ENCODE measurements at regions not wholly inside any gene's neighbourhood (a gene's known extent, or its start where the extent isn't known, plus 50 kb on each side); places are given as distances from the start of the nearest gene placed in this dataset.

GRCh38 chr5:36388288-36388687 is 86.6 kb upstream of the RANBP3L start:
- ATAC-seq, result no peak
- no peaks in the 10 kb centered on the region for H3K36me3 ChIP-seq
- no peak for DNase-seq
- no peaks in the 10 kb centered on the region for H3K27me3 ChIP-seq (ENCODE audit: low read depth)
- no peak overlapping the region for H3K27ac ChIP-seq
- intact Hi-C loops (cut with DNase I), result no loop called here
- TF ChIP-seq CTCF (IDR thresholded peaks at IDR 0.05), result no peak
- no peaks in the 10 kb centered on the region for H3K9me3 ChIP-seq
- H3K4me3 ChIP-seq, result no peak overlapping the region
- no peaks in the 10 kb centered on the region for H3K4me1 ChIP-seq

- Histone ChIP-seq H3K36me3 (no peaks in the 10 kb centered on the region), H3K27ac (no peak overlapping the region), H3K4me3 (no peak overlapping the region), H3K4me1 (no peaks in the 10 kb centered on the region), H3K27me3 (ENCODE audit: low read depth) (no peaks in the 10 kb centered on the region), H3K9me3 (no peaks in the 10 kb centered on the region)
- ATAC-seq, result peak; percentile 36 to 68
- intact Hi-C loops (cut with DNase I), result no loop called here
- no peak for TF ChIP-seq CTCF (IDR thresholded peaks at IDR 0.05)
- DNase-seq, result no peak
Observed at GRCh38 chr5:36389245-36389644, 87.5 kb upstream of the RANBP3L start.

GRCh38 chr5:36390640-36391039 is 88.9 kb upstream of the RANBP3L start:
- intact Hi-C loops (cut with DNase I), result no loop called here
- Histone ChIP-seq H3K27ac (no peak overlapping the region), H3K9me3 (no peaks in the 10 kb centered on the region), H3K4me1 (no peaks in the 10 kb centered on the region), H3K4me3 (no peak overlapping the region), H3K36me3 (no peaks in the 10 kb centered on the region), H3K27me3 (ENCODE audit: low read depth) (no peaks in the 10 kb centered on the region)
- no peak for TF ChIP-seq CTCF (IDR thresholded peaks at IDR 0.05)
- no peak for DNase-seq
- no peak for ATAC-seq

GRCh38 chr5:36392186-36392585 is 90.5 kb upstream of the RANBP3L start:
- Histone ChIP-seq H3K4me1 (no peaks in the 10 kb centered on the region), H3K9me3 (no peaks in the 10 kb centered on the region), H3K36me3 (no peaks in the 10 kb centered on the region), H3K27ac (no peak overlapping the region), H3K4me3 (no peak overlapping the region), H3K27me3 (ENCODE audit: low read depth) (no peaks in the 10 kb centered on the region)
- intact Hi-C loops (cut with DNase I), result no loop called here
- no peak for TF ChIP-seq CTCF (IDR thresholded peaks at IDR 0.05)
- no peak for DNase-seq
- no peak for ATAC-seq

- Histone ChIP-seq H3K9me3 (no peaks in the 10 kb centered on the region), H3K4me1 (no peaks in the 10 kb centered on the region), H3K27ac (no peak overlapping the region), H3K36me3 (no peaks in the 10 kb centered on the region), H3K4me3 (no peak overlapping the region), H3K27me3 (ENCODE audit: low read depth) (no peaks in the 10 kb centered on the region)
- intact Hi-C loops (cut with DNase I), result no loop called here
- no peak for ATAC-seq
- TF ChIP-seq CTCF (IDR thresholded peaks at IDR 0.05), result no peak
- DNase-seq, result no peak
Observed at GRCh38 chr5:36392818-36393217, 91.1 kb upstream of the RANBP3L start.

Data from lower lobe of right lung (tissue), 2 donors.